BE2C (cell line): ENCODE measurements at regions not wholly inside any gene's neighbourhood (a gene's known extent, or its start where the extent isn't known, plus 50 kb on each side); places are given as distances from the start of the nearest gene placed in this dataset.

Experiments used
- DNase-seq: peaks from one replicate; pipeline ENCODE4 v3.0.0-alpha.2; 2020
- H3K27me3 ChIP-seq: fragments of 250-450 bp; sonication (Bioruptor Pico); 2 replicates; pipeline ENCODE4 v1.5.1; 2020; ENCODE audit warnings: mild to moderate bottlenecking
- H3K36me3 ChIP-seq: fragments of 250-450 bp; sonication (Bioruptor Pico); 2 replicates; pipeline ENCODE4 v1.5.1; 2020; ENCODE audit warnings: mild to moderate bottlenecking
- H3K4me1 ChIP-seq: fragments of 250-450 bp; sonication (Bioruptor Pico); 2 replicates; pipeline ENCODE4 v1.5.1; 2020
- H3K4me3 ChIP-seq: 2 replicates; pipeline ENCODE4 v1.5.1; 2011; ENCODE audit warnings: low read depth, low read length
- H3K9me3 ChIP-seq: fragments of 250-450 bp; sonication (Bioruptor Pico); 2 replicates; pipeline ENCODE4 v1.5.1; 2020
- CTCF ChIP-seq: IDR thresholded peaks from 2 replicates; pipeline ENCODE4 v1.5.1; 2012; ENCODE audit warnings: mild to moderate bottlenecking, low read depth, low read length

- H3K9me3 ChIP-seq = no peaks in the 10 kb centered on the region
Observed at GRCh38 chr6:167512696-167513375, 187.9 kb downstream of the TTLL2 start.

GRCh38 chr6:167513778-167514177, 188.9 kb downstream of the TTLL2 start:
- Histone ChIP-seq H3K36me3 (no peaks in the 10 kb centered on the region), H3K9me3 (no peaks in the 10 kb centered on the region), H3K27me3 (no peaks in the 10 kb centered on the region), H3K4me1 (no peaks in the 10 kb centered on the region), H3K4me3 (no peak overlapping the region)
- DNase-seq = no peak
- no peak for TF ChIP-seq CTCF

More at GRCh38 chr6:167512696-167513375, 187.9 kb downstream of the TTLL2 start:
- Histone ChIP-seq H3K27me3 (no peaks in the 10 kb centered on the region), H3K4me3 (no peak overlapping the region), H3K4me1 (no peaks in the 10 kb centered on the region), H3K36me3 (no peaks in the 10 kb centered on the region)
- no peak for TF ChIP-seq CTCF
- no peak for DNase-seq

- DNase-seq = no peak
- H3K36me3 ChIP-seq = no peaks in the 10 kb centered on the region
- no peaks in the 10 kb centered on the region for H3K9me3 ChIP-seq
- H3K4me1 ChIP-seq = no peaks in the 10 kb centered on the region
- H3K4me3 ChIP-seq = no peak overlapping the region
- no peaks in the 10 kb centered on the region for H3K27me3 ChIP-seq
- no peak for TF ChIP-seq CTCF
Observed at GRCh38 chr6:167514524-167514923, 189.6 kb downstream of the TTLL2 start.

- TF ChIP-seq CTCF = no peak
- no peak for DNase-seq
- H3K27me3 ChIP-seq = no peaks in the 10 kb centered on the region
Observed at GRCh38 chr6:167515873-167516507, 191.1 kb downstream of the TTLL2 start.

GRCh38 chr6:167517254-167517916, 192.5 kb downstream of the TTLL2 start:
- Histone ChIP-seq H3K9me3 (no peaks in the 10 kb centered on the region), H3K4me1 (no peaks in the 10 kb centered on the region), H3K4me3 (no peak overlapping the region), H3K36me3 (no peaks in the 10 kb centered on the region), H3K27me3 (no peaks in the 10 kb centered on the region)
- no peak for DNase-seq
- TF ChIP-seq CTCF = no peak

More at GRCh38 chr6:167515873-167516507, 191.1 kb downstream of the TTLL2 start:
- Histone ChIP-seq H3K4me3 (no peak overlapping the region), H3K36me3 (no peaks in the 10 kb centered on the region), H3K4me1 (no peaks in the 10 kb centered on the region), H3K9me3 (no peaks in the 10 kb centered on the region)

GRCh38 chr6:167523426-167523825, 198.5 kb downstream of the TTLL2 start:
- DNase-seq = no peak
- H3K9me3 ChIP-seq = no peaks in the 10 kb centered on the region
- H3K36me3 ChIP-seq = no peaks in the 10 kb centered on the region
- no peak for TF ChIP-seq CTCF
- H3K4me1 ChIP-seq = no peaks in the 10 kb centered on the region
- no peaks in the 10 kb centered on the region for H3K27me3 ChIP-seq
- no peak overlapping the region for H3K4me3 ChIP-seq
